Fibroblast of villous mesenchyme (primary cell): ENCODE measurements at regions not wholly inside any gene's neighbourhood (a gene's known extent, or its start where the extent isn't known, plus 50 kb on each side); places are given as distances from the start of the nearest gene placed in this dataset.
"Not testable (repeated sequence)": the region's sequence is repeated elsewhere in the genome, so short reads cannot be mapped to it uniquely, and the experiment has no call there.

ENCODE experiments used
- DNase-seq: peaks from one replicate; pipeline ENCODE4 v3.0.0-alpha.2; 2010; ENCODE audit warnings: low read depth
- H3K4me3 ChIP-seq: 2 replicates; pipeline ENCODE4 v1.5.1; 2011; ENCODE audit warnings: low read depth, mild to moderate bottlenecking, low read length
- TF ChIP-seq, protein P1 (sequence below): IDR thresholded peaks from 2 replicates; pipeline ENCODE4 v1.5.1; 2012; ENCODE audit warnings: low read depth, mild to moderate bottlenecking, low read length; ENCODE audit not compliant: insufficient read depth

- H3K4me3 ChIP-seq: no peak overlapping the region
- DNase-seq: no peak
- TF ChIP-seq, protein P1, sequence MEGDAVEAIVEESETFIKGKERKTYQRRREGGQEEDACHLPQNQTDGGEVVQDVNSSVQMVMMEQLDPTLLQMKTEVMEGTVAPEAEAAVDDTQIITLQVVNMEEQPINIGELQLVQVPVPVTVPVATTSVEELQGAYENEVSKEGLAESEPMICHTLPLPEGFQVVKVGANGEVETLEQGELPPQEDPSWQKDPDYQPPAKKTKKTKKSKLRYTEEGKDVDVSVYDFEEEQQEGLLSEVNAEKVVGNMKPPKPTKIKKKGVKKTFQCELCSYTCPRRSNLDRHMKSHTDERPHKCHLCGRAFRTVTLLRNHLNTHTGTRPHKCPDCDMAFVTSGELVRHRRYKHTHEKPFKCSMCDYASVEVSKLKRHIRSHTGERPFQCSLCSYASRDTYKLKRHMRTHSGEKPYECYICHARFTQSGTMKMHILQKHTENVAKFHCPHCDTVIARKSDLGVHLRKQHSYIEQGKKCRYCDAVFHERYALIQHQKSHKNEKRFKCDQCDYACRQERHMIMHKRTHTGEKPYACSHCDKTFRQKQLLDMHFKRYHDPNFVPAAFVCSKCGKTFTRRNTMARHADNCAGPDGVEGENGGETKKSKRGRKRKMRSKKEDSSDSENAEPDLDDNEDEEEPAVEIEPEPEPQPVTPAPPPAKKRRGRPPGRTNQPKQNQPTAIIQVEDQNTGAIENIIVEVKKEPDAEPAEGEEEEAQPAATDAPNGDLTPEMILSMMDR: no peak
These were observed 703.0 kb downstream of the PLOD2 start for GRCh38 chr3:145457825-145458552.

- not testable (repeated sequence) for H3K4me3 ChIP-seq, DNase-seq
These were observed 701.3 kb downstream of the PLOD2 start for GRCh38 chr3:145459681-145460080.

GRCh38 chr3:145471976-145472375 is 689.0 kb downstream of the PLOD2 start:
- no peak overlapping the region for H3K4me3 ChIP-seq
- no peak for DNase-seq
- TF ChIP-seq, protein P1: no peak

- H3K4me3 ChIP-seq, DNase-seq: not testable (repeated sequence)
These were observed 678.2 kb downstream of the PLOD2 start for GRCh38 chr3:145482735-145483134.

- DNase-seq: no peak
- TF ChIP-seq, protein P1: no peak
These were observed 677.0 kb downstream of the PLOD2 start for GRCh38 chr3:145483992-145484391.

GRCh38 chr3:145489011-145489410 is 672.0 kb downstream of the PLOD2 start:
- TF ChIP-seq, protein P1: no peak

More at GRCh38 chr3:145483992-145484391, 677.0 kb downstream of the PLOD2 start:
- H3K4me3 ChIP-seq: no peak overlapping the region

DNA sequence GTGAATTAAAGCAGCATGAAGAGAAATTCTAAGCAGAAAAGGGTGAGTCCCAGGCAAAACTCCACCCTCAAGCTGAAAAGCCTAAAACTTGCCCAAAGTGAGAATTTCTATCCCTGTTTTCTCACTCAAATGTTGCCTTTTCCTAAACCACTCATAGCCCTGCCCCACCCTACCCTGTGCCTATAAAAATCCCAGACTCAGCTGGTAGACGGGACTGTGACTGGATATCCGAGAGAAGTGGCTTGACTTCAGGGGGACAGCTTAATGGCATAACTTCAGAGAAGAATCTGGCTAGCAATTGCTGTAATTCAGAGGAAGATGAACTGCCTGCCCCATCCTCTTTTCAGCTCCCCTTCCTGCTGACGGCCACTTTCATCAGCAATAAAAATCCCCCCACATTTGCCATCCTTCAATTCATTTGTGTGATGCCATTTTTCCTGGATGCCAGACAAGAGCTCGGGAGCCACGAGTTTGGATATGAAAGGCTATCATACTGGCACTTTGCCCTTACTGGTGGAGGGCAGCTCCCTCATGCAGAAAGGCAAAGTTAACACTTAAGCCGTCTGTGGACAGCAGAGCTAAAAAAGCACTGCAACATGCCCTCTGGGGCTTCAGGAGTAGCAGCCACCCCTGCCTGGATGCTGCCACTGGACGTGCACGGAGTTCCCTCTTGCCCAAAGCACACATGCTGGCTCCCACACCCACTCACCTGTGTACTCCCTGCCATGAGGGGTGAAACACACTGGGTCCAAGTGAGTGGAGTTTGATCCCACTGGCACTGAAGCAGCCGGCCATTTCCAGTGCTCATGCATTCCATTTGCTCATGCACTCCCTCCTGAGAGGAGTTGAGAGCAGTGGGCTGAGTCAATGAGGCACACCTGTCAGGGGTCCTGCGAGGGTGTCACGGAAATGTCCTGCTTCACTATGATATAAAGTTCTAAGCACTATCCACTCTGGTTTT is 670.6 kb downstream of the PLOD2 start:
- no peak for DNase-seq
- H3K4me3 ChIP-seq: no peak overlapping the region
- TF ChIP-seq, protein P1: no peak

More at GRCh38 chr3:145489011-145489410, 672.0 kb downstream of the PLOD2 start:
- H3K4me3 ChIP-seq: no peak overlapping the region
- no peak for DNase-seq

DNA sequence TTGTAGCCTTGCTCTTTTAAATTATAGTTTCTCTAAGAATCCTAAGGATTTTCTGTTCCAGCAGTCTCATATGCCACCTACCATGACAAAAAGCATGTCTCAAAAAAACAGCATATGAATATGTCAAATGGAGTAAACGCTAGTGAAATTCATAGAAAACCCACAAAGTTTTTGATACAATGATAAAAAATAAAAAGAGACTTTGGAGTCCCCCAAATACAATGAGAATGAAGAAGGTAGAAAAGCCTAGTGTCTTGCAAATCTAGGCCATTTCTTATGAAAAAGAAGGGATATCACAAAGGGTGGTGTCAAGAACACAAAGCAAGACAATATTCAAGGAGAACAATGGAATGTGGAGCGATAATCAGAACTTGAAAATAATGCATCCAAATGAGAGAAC is 668.5 kb downstream of the PLOD2 start:
- DNase-seq: no peak
- H3K4me3 ChIP-seq: no peak overlapping the region
- TF ChIP-seq, protein P1: no peak

DNA sequence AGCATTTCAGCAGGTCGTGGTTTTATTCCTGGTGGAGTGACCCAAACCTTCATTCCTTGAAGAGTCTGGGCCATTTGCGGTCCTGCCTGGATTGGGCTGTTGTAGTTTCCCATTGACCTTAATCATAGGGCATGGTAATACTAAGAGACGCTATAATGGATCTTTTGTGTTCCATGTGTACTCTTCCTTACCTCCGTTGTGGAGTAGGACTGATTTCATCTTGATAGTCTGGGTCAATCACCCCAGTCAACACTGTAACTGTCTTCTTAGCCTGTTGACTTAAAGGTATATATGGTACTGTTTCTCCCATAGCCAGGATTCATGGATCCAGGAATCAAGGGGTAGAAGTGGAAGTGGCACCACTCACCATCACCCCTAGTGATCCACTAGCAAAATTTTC is 643.6 kb downstream of the PLOD2 start:
- H3K4me3 ChIP-seq, DNase-seq: not testable (repeated sequence)
